ENCODE measurements at regions not wholly inside any gene's neighbourhood (a gene's known extent, or its start where the extent isn't known, plus 50 kb on each side); places are given as distances from the start of the nearest gene placed in this dataset.

DNA sequence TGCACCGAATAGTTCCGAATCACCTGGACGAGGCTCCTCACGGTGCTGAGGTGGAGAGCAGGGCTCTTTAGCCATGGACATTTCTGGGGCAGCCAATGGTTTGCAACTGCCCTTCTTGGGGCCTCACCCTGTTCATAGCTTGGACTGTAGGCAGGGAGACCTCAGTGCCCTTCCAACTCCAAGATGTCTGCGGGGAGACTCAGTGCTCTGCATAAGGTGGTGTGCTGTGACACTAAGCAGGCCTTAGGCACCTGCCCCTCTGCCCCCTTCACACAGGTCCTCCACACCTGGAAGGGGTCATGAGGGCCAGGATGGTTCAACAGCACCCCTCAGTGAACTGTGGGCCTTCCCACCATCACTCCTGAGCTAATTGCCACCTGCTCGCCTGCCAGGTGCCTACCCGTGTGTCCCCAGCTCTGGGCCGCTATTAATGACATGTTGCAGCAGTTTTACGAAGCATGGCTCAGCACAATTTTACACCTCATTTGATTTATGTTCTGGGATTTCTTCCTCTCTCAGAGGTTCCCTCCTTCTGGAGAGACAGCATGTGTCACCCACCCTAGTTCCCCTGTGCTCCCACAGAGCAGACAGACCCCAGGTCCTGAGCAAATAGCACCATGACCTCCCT, 101.2 kb upstream of the SMAD3 start:
- Histone ChIP-seq H4K20me1 (replicated peaks; ENCODE audit: control insufficient read depth, insufficient read depth, low read length) (no peaks in the 10 kb centered on the region), H2AFZ (ENCODE audit: low read depth, low read length) (no peak overlapping the region), H3K4me3 (no peak overlapping the region), H3K4me1 (replicated peaks in 1 of 2; ENCODE audit: control insufficient read depth in 2 of 2, insufficient read depth in 2 of 2, low read length in 2 of 2) (peaks cover 0 to 5% of the 10 kb centered on the region in 2 experiments; a peak in 2 of 5 replicates), H3K27me3 (ENCODE audit: control insufficient read depth in 2 of 2, insufficient read depth in 2 of 2, low read length in 2 of 2) (peaks cover 0 to 2% of the 10 kb centered on the region in 2 experiments; a peak in 1 of 5 replicates), H3K4me2 (ENCODE audit: insufficient read depth, low read length) (no peak overlapping the region), H3K79me2 (ENCODE audit: control insufficient read depth, insufficient read depth, low read length) (no peaks in the 10 kb centered on the region), H3K9me3 (replicated peaks; ENCODE audit: control insufficient read depth, insufficient read depth, low read depth, low read length) (no peaks in the 10 kb centered on the region), H3K9me1 (ENCODE audit: control insufficient read depth, insufficient read depth, low read length) (no peaks in the 10 kb centered on the region), H3K36me3 (ENCODE audit: control insufficient read depth, insufficient read depth, low read length) (no peaks in the 10 kb centered on the region), H3K27ac (ENCODE audit: extremely low read depth, low read depth, low read length) (no peak overlapping the region), H3K9ac (ENCODE audit: insufficient read depth in 1 of 2, low read depth in 2 of 2, low read length in 2 of 2) (0 out of 4 replicates have a peak overlapping the region, but pooled peaks of 1 of the 2 experiments have one; percentile 14)
- intact Hi-C loops (cut with micrococcal nuclease) (no loop called here), in situ Hi-C loops (cut with MboI) (no loop called here)
- DNase-seq (ENCODE audit: extremely low read depth in 1 of 4, low spot score in 3 of 4), result no peak
- TF ChIP-seq, protein P1, sequence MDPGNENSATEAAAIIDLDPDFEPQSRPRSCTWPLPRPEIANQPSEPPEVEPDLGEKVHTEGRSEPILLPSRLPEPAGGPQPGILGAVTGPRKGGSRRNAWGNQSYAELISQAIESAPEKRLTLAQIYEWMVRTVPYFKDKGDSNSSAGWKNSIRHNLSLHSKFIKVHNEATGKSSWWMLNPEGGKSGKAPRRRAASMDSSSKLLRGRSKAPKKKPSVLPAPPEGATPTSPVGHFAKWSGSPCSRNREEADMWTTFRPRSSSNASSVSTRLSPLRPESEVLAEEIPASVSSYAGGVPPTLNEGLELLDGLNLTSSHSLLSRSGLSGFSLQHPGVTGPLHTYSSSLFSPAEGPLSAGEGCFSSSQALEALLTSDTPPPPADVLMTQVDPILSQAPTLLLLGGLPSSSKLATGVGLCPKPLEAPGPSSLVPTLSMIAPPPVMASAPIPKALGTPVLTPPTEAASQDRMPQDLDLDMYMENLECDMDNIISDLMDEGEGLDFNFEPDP (CRISPR knock-in tag; IDR thresholded peaks at IDR 0.05), result no peak
- 0 out of 2 replicates have a peak, but pooled peaks have one; percentile 3 for TF ChIP-seq ZNF316 (IDR thresholded peaks at IDR 0.05)
- no peak for TF ChIP-seq ZNF224 (CRISPR knock-in tag; IDR thresholded peaks at IDR 0.05)
- TF ChIP-seq CREBBP (IDR thresholded peaks at IDR 0.05; ENCODE audit: low read depth, low read length), result no peak
- TF ChIP-seq MEIS2 (IDR thresholded peaks at IDR 0.05; ENCODE audit: partially characterized antibody), result peak; percentile 20
- 0 out of 2 replicates have a peak, but pooled peaks have one; percentile 2 for TF ChIP-seq ATF7 (IDR thresholded peaks at IDR 0.05)
- no peak for TF ChIP-seq ZNF785 (CRISPR knock-in tag; IDR thresholded peaks at IDR 0.05)
- TF ChIP-seq, protein P2, sequence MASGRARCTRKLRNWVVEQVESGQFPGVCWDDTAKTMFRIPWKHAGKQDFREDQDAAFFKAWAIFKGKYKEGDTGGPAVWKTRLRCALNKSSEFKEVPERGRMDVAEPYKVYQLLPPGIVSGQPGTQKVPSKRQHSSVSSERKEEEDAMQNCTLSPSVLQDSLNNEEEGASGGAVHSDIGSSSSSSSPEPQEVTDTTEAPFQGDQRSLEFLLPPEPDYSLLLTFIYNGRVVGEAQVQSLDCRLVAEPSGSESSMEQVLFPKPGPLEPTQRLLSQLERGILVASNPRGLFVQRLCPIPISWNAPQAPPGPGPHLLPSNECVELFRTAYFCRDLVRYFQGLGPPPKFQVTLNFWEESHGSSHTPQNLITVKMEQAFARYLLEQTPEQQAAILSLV (tag; IDR thresholded peaks at IDR 0.05), result no peak
- TF ChIP-seq TGIF2 (CRISPR knock-in tag; IDR thresholded peaks at IDR 0.05), result no peak
- TF ChIP-seq, protein P3, sequence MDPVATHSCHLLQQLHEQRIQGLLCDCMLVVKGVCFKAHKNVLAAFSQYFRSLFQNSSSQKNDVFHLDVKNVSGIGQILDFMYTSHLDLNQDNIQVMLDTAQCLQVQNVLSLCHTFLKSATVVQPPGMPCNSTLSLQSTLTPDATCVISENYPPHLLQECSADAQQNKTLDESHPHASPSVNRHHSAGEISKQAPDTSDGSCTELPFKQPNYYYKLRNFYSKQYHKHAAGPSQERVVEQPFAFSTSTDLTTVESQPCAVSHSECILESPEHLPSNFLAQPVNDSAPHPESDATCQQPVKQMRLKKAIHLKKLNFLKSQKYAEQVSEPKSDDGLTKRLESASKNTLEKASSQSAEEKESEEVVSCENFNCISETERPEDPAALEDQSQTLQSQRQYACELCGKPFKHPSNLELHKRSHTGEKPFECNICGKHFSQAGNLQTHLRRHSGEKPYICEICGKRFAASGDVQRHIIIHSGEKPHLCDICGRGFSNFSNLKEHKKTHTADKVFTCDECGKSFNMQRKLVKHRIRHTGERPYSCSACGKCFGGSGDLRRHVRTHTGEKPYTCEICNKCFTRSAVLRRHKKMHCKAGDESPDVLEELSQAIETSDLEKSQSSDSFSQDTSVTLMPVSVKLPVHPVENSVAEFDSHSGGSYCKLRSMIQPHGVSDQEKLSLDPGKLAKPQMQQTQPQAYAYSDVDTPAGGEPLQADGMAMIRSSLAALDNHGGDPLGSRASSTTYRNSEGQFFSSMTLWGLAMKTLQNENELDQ (CRISPR knock-in tag; IDR thresholded peaks at IDR 0.05; ENCODE audit: borderline replicate concordance), result no peak
- TF ChIP-seq YY1 (IDR thresholded peaks at IDR 0.05; ENCODE audit: borderline replicate concordance in 1 of 3, control insufficient read depth in 1 of 3, extremely low read depth in 1 of 3, insufficient read depth in 3 of 3, insufficient read length in 1 of 3, insufficient replicate concordance in 2 of 3, low read depth in 1 of 3, low read length in 2 of 3), result no peak
- TF ChIP-seq PTTG1 (tag; IDR thresholded peaks at IDR 0.05; ENCODE audit: low read depth), result no peak
- no peak for TF ChIP-seq SMAD2 (IDR thresholded peaks at IDR 0.05; ENCODE audit: low read depth, low read length)
- TF ChIP-seq RBBP5 (IDR thresholded peaks at IDR 0.05; ENCODE audit: borderline replicate concordance, insufficient read depth, low read length, poor library complexity, severe bottlenecking), result no peak
- FAIRE-seq, result no peak
- WGBS (ENCODE audit: insufficient coverage, low coverage, missing lambda C conversion rate), result 62% methylated on average over 8 of the region's 9 CpGs
- POLR2A ChIA-PET, result interaction anchor here (1.0 to 1.7 kb wide), 4 partner anchors 12 to 100 kb away, joined by 3 to 5 read pairs (median 3); no protein-coding TSS in a partner anchor
- ATAC-seq, result no peak
- CTCF ChIA-PET (ENCODE audit: low intra/inter-chr PET ratio), result no interaction called here
- BruUV-seq (replicated peaks), result no TSS peak
